ENCODE measurements at regions not wholly inside any gene's neighbourhood (a gene's known extent, or its start where the extent isn't known, plus 50 kb on each side); places are given as distances from the start of the nearest gene placed in this dataset.

GRCh38 chr15:39267685-39268084 lies 313.2 kb upstream of the THBS1 start:
- no peak for DNase-seq (ENCODE audit: low spot score, unreplicated experiment)
- no peaks in the 10 kb centered on the region for H3K9me3 Mint-ChIP-seq (ENCODE audit: low read depth)
- no peak overlapping the region for H3K4me3 Mint-ChIP-seq (ENCODE audit: low read depth)
- H3K27ac Mint-ChIP-seq, result no peak overlapping the region
- TF ChIP-seq CTCF (IDR thresholded peaks at IDR 0.05; ENCODE audit: unreplicated experiment), result no peak
- H3K4me1 Mint-ChIP-seq (ENCODE audit: low read depth), result peaks cover 17% of the 10 kb centered on the region
- no peaks in the 10 kb centered on the region for H3K36me3 Mint-ChIP-seq (ENCODE audit: insufficient read depth)
- peaks cover 52% of the 10 kb centered on the region for H3K27me3 Mint-ChIP-seq

GRCh38 chr15:39269352-39269751 lies 311.5 kb upstream of the THBS1 start:
- TF ChIP-seq CTCF (IDR thresholded peaks at IDR 0.05; ENCODE audit: unreplicated experiment), result no peak
- peaks cover 45% of the 10 kb centered on the region for H3K27me3 Mint-ChIP-seq
- H3K4me3 Mint-ChIP-seq (ENCODE audit: low read depth), result no peak overlapping the region
- no peak for DNase-seq (ENCODE audit: low spot score, unreplicated experiment)
- H3K27ac Mint-ChIP-seq, result no peak overlapping the region
- no peaks in the 10 kb centered on the region for H3K36me3 Mint-ChIP-seq (ENCODE audit: insufficient read depth)
- H3K4me1 Mint-ChIP-seq (ENCODE audit: low read depth), result peaks cover 30% of the 10 kb centered on the region
- H3K9me3 Mint-ChIP-seq (ENCODE audit: low read depth), result no peaks in the 10 kb centered on the region

GRCh38 chr15:39269821-39270220 lies 311.1 kb upstream of the THBS1 start:
- no peak for TF ChIP-seq CTCF (IDR thresholded peaks at IDR 0.05; ENCODE audit: unreplicated experiment)
- H3K36me3 Mint-ChIP-seq (ENCODE audit: insufficient read depth), result no peaks in the 10 kb centered on the region
- no peaks in the 10 kb centered on the region for H3K9me3 Mint-ChIP-seq (ENCODE audit: low read depth)
- no peak overlapping the region for H3K4me3 Mint-ChIP-seq (ENCODE audit: low read depth)
- no peak for DNase-seq (ENCODE audit: low spot score, unreplicated experiment)
- no peak overlapping the region for H3K27ac Mint-ChIP-seq
- H3K4me1 Mint-ChIP-seq (ENCODE audit: low read depth), result peaks cover 35% of the 10 kb centered on the region
- H3K27me3 Mint-ChIP-seq, result peaks cover 44% of the 10 kb centered on the region

- Mint-ChIP-seq H3K4me1 (ENCODE audit: low read depth) (peaks cover 38% of the 10 kb centered on the region), H3K9me3 (ENCODE audit: low read depth) (no peaks in the 10 kb centered on the region), H3K27me3 (peaks cover 40% of the 10 kb centered on the region), H3K36me3 (ENCODE audit: insufficient read depth) (no peaks in the 10 kb centered on the region), H3K4me3 (ENCODE audit: low read depth) (no peak overlapping the region), H3K27ac (no peak overlapping the region)
- no peak for DNase-seq (ENCODE audit: low spot score, unreplicated experiment)
- no peak for TF ChIP-seq CTCF (IDR thresholded peaks at IDR 0.05; ENCODE audit: unreplicated experiment)
Observed at GRCh38 chr15:39270221-39270855, 310.5 kb upstream of the THBS1 start.

- Mint-ChIP-seq H3K27ac (no peak overlapping the region), H3K9me3 (ENCODE audit: low read depth) (no peaks in the 10 kb centered on the region), H3K27me3 (peaks cover 40% of the 10 kb centered on the region), H3K4me3 (ENCODE audit: low read depth) (no peak overlapping the region), H3K4me1 (ENCODE audit: low read depth) (peaks cover 38% of the 10 kb centered on the region), H3K36me3 (ENCODE audit: insufficient read depth) (no peaks in the 10 kb centered on the region)
- no peak for TF ChIP-seq CTCF (IDR thresholded peaks at IDR 0.05; ENCODE audit: unreplicated experiment)
- DNase-seq (ENCODE audit: low spot score, unreplicated experiment), result no peak
Observed at GRCh38 chr15:39270934-39271333, 309.9 kb upstream of the THBS1 start.

Data from progenitor cell of endocrine pancreas (in vitro differentiated cells).